T-cell (primary cell): ENCODE measurements at regions not wholly inside any gene's neighbourhood (a gene's known extent, or its start where the extent isn't known, plus 50 kb on each side); places are given as distances from the start of the nearest gene placed in this dataset.

Experiments used
- ATAC-seq, 4 experiments: fragments of 200-7000 bp in 3 of 4; fragments of 150-1000 bp in 1 of 4; cut with Tn5 transposase; replicated peaks in 1 of 4; 1 replicate in 3 of 4; 2 replicates in 1 of 4; pipeline ENCODE4 v1.10.0; 2021; ENCODE audit warnings: moderate library complexity in 3 of 4, mild to moderate bottlenecking in 2 of 4, moderate number of reproducible peaks in 1 of 4
- CTCF ChIA-PET, 2 donors: fragments of 300-600 bp; sonication (Branson Sonifier 250); formaldehyde crosslinking; loops; one replicate each; lab custom pipeline; 2022; ENCODE audit warnings: antibody characterized with exemption in 2 of 2; lab: Charles Lee
- POLR2A ChIA-PET, 2 donors: fragments of 300-600 bp; sonication (Branson Sonifier 250); formaldehyde crosslinking; loops; one replicate each; lab custom pipeline; 2022; ENCODE audit warnings: antibody characterized with exemption in 2 of 2; lab: Charles Lee
- DNase-seq, 35 experiments: peaks; one replicate each; pipeline versions ENCODE4 v3.0.0 to v3.0.0-alpha.2; 2013 to 2023
- H3K27ac ChIP-seq: one replicate; pipeline ENCODE4 v1.5.1; 2013; ENCODE audit warnings: low read length
- H3K27me3 ChIP-seq, 2 experiments: replicated peaks in 1 of 2; 1 replicate in 1 of 2; 2 replicates in 1 of 2; pipeline versions ENCODE4 v1.6.1 to v1.7.0; 2013; ENCODE audit warnings: low read length in 1 of 2, mixed read lengths in 1 of 2; ENCODE audit not compliant: control insufficient read depth in 2 of 2, insufficient read depth in 2 of 2; ENCODE audit errors: extremely low read depth in 1 of 2
- H3K36me3 ChIP-seq, 2 donors: 1 replicate in 1 of 2; 2 replicates in 1 of 2; pipeline versions ENCODE4 v1.6.1 to v1.7.0; 2013; ENCODE audit warnings: low read length in 1 of 2; ENCODE audit not compliant: control insufficient read depth in 2 of 2, insufficient read depth in 1 of 2; ENCODE audit errors: extremely low read depth in 1 of 2
- H3K4me1 ChIP-seq, 2 experiments: 1 replicate in 1 of 2; 2 replicates in 1 of 2; pipeline versions ENCODE4 v1.6.1 to v1.7.0; 2013; ENCODE audit warnings: low read length in 2 of 2, mixed read lengths in 1 of 2; ENCODE audit not compliant: insufficient read depth in 2 of 2, control insufficient read depth in 1 of 2; ENCODE audit errors: extremely low read depth in 1 of 2
- H3K4me3 ChIP-seq, 2 donors: 1 replicate in 1 of 2; 2 replicates in 1 of 2; pipeline versions ENCODE4 v1.5.1 to v1.7.0; 2013; ENCODE audit warnings: mild to moderate bottlenecking in 2 of 2, low read length in 1 of 2, moderate library complexity in 1 of 2; ENCODE audit not compliant: control insufficient read depth in 1 of 2; ENCODE audit errors: extremely low read depth in 1 of 2
- H3K9me3 ChIP-seq: 2 replicates; pipeline ENCODE4 v1.7.0; 2013
- H3K27ac Mint-ChIP-seq, 2 donors: one replicate each; pipeline ENCODE4 v1.8.0; 2020 to 2021; ENCODE audit warnings: mild to moderate bottlenecking in 2 of 2, mixed read lengths in 2 of 2
- H3K27me3 Mint-ChIP-seq, 2 donors: one replicate each; pipeline ENCODE4 v1.8.0; 2021 to 2022; ENCODE audit warnings: mixed read lengths in 2 of 2
- H3K36me3 Mint-ChIP-seq: one replicate; pipeline ENCODE4 v1.8.0; 2021; ENCODE audit warnings: mixed read lengths
- H3K4me1 Mint-ChIP-seq, 3 donors: one replicate each; pipeline ENCODE4 v1.8.0; 2020 to 2022; ENCODE audit warnings: mixed read lengths in 3 of 3, mild to moderate bottlenecking in 1 of 3
- H3K4me3 Mint-ChIP-seq, 3 donors: one replicate each; pipeline ENCODE4 v1.8.0; 2020 to 2022; ENCODE audit warnings: mild to moderate bottlenecking in 3 of 3, mixed read lengths in 3 of 3, moderate library complexity in 3 of 3
- H3K9me3 Mint-ChIP-seq, 3 donors: one replicate each; pipeline ENCODE4 v1.8.0; 2020 to 2022; ENCODE audit warnings: mixed read lengths in 3 of 3
- WGBS: methylation state at CpG from one replicate; pipeline ENCODE4 v1.1.5; 2013; ENCODE audit warnings: missing lambda C conversion rate; ENCODE audit not compliant: insufficient coverage; 5-methylcytosine and 5-hydroxymethylcytosine counted together

DNA sequence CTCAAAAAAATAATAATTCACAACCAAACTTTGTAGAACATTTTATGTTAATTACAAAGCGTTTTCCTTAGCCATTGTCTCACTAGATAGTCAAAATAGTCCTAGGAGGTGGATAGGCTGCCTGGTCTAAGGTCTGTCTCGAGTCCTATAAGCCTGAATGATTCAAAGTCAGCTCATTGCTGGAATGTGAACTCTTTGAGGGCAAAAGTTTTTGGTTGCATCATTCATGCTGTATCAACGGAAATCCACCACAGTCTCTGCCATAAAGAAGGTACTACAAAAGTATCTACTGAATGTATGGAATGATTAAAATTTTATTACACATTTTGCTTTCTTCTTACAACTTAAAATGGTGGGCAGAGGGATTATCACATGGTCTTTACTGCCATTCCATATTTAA, 387.3 kb upstream of the RARB start:
- Histone ChIP-seq H3K4me3 (no peak overlapping the region), H3K36me3 (no peaks in the 10 kb centered on the region), H3K4me1 (no peaks in the 10 kb centered on the region), H3K9me3 (no peaks in the 10 kb centered on the region), H3K27me3 (no peaks in the 10 kb centered on the region), H3K27ac (no peak overlapping the region)
- no peak for DNase-seq
- H3K36me3 Mint-ChIP-seq, result no peaks in the 10 kb centered on the region
- no peak overlapping the region for H3K27ac Mint-ChIP-seq
- H3K4me3 Mint-ChIP-seq, result no peak overlapping the region
- ChIA-PET CTCF (no interaction called here), POLR2A (no interaction called here)
- H3K27me3 Mint-ChIP-seq, result no peaks in the 10 kb centered on the region
- ATAC-seq, result no peak
- 0% methylated on average over 1 of the region's 3 CpGs for WGBS
- H3K4me1 Mint-ChIP-seq, result no peaks in the 10 kb centered on the region
- H3K9me3 Mint-ChIP-seq, result peaks cover 0 to 8% (median 3%) of the 10 kb centered on the region in 3 donors

DNA sequence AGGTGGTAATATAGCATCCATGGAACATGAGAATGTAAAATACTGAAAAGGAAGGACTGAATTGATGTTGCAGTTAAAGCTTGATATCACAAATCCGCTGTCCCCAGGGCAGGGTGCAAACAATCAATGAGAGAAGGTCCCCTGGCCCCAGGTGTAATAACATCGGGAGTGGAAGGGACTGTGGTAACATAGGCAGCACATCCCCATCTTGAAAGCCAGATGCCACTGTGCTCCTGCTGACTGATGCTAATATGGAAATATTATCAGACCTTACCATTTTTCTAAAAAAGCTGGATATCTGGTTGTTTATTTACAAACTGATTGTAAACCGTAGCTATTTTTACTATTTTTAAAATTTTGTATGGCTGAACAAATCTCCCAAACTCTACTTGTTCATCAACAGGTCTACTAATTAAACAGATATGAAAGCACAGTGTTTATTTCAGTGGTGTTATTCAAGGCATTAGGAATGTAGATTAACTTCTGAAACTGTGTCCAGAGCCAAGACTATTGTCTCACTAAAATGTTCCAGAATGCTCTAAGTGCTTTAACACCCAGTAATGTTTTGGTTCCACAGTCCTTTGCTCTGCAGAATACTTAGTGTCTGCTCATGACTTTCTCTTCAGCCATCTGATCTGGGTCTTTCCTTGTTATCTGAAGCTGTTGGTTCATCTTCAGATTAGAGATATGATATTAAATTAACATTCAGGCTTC, 386.0 kb upstream of the RARB start:
- Mint-ChIP-seq H3K9me3 (peaks cover 0 to 8% (median 3%) of the 10 kb centered on the region in 3 donors), H3K4me1 (no peaks in the 10 kb centered on the region), H3K36me3 (no peaks in the 10 kb centered on the region), H3K4me3 (no peak overlapping the region), H3K27me3 (no peaks in the 10 kb centered on the region), H3K27ac (no peak overlapping the region)
- no peak for ATAC-seq
- no peaks in the 10 kb centered on the region for H3K4me1 ChIP-seq
- no peaks in the 10 kb centered on the region for H3K27me3 ChIP-seq
- WGBS, result 67% methylated on average over 1 of the region's 3 CpGs
- no peak for DNase-seq
- CTCF ChIA-PET, result no interaction called here
- H3K36me3 ChIP-seq, result no peaks in the 10 kb centered on the region
- no peak overlapping the region for H3K27ac ChIP-seq
- H3K4me3 ChIP-seq, result no peak overlapping the region
- POLR2A ChIA-PET, result interaction anchor here in 1 of 2 donors (0.6 kb wide), 1 partner anchor 716 kb away, joined by 9 read pairs; no protein-coding TSS in a partner anchor
- H3K9me3 ChIP-seq, result no peaks in the 10 kb centered on the region

- Mint-ChIP-seq H3K4me1 (no peaks in the 10 kb centered on the region), H3K9me3 (peaks cover 0 to 6% (median 4%) of the 10 kb centered on the region in 3 donors), H3K27ac (no peak overlapping the region), H3K4me3 (no peak overlapping the region), H3K27me3 (no peaks in the 10 kb centered on the region), H3K36me3 (no peaks in the 10 kb centered on the region)
- POLR2A ChIA-PET, result no interaction called here
- no peaks in the 10 kb centered on the region for H3K27me3 ChIP-seq
- no CpG with 5 or more reads among the region's 2 CpGs for WGBS
- no peak overlapping the region for H3K4me3 ChIP-seq
- no peaks in the 10 kb centered on the region for H3K9me3 ChIP-seq
- DNase-seq (no peak), ATAC-seq (no peak)
- CTCF ChIA-PET, result no interaction called here
- H3K27ac ChIP-seq, result no peak overlapping the region
- no peaks in the 10 kb centered on the region for H3K36me3 ChIP-seq
- H3K4me1 ChIP-seq, result no peaks in the 10 kb centered on the region
These were observed 384.9 kb upstream of the RARB start for GRCh38 chr3:25043177-25043576.

GRCh38 chr3:25043749-25044148, 384.3 kb upstream of the RARB start:
- Mint-ChIP-seq H3K4me1 (no peaks in the 10 kb centered on the region), H3K9me3 (peaks cover 0 to 6% (median 4%) of the 10 kb centered on the region in 3 donors), H3K36me3 (no peaks in the 10 kb centered on the region), H3K27ac (no peak overlapping the region), H3K27me3 (no peaks in the 10 kb centered on the region), H3K4me3 (no peak overlapping the region)
- Histone ChIP-seq H3K4me1 (no peaks in the 10 kb centered on the region), H3K9me3 (no peaks in the 10 kb centered on the region), H3K4me3 (no peak overlapping the region), H3K27me3 (no peaks in the 10 kb centered on the region), H3K36me3 (no peaks in the 10 kb centered on the region), H3K27ac (no peak overlapping the region)
- ChIA-PET CTCF (no interaction called here), POLR2A (no interaction called here)
- WGBS, result 0% methylated on average over 1 of the region's 3 CpGs
- ATAC-seq (no peak), DNase-seq (no peak)

GRCh38 chr3:25044762-25045710, 383.0 kb upstream of the RARB start:
- H3K36me3 Mint-ChIP-seq, result no peaks in the 10 kb centered on the region
- no peak for ATAC-seq
- no peaks in the 10 kb centered on the region for H3K27me3 Mint-ChIP-seq

DNA sequence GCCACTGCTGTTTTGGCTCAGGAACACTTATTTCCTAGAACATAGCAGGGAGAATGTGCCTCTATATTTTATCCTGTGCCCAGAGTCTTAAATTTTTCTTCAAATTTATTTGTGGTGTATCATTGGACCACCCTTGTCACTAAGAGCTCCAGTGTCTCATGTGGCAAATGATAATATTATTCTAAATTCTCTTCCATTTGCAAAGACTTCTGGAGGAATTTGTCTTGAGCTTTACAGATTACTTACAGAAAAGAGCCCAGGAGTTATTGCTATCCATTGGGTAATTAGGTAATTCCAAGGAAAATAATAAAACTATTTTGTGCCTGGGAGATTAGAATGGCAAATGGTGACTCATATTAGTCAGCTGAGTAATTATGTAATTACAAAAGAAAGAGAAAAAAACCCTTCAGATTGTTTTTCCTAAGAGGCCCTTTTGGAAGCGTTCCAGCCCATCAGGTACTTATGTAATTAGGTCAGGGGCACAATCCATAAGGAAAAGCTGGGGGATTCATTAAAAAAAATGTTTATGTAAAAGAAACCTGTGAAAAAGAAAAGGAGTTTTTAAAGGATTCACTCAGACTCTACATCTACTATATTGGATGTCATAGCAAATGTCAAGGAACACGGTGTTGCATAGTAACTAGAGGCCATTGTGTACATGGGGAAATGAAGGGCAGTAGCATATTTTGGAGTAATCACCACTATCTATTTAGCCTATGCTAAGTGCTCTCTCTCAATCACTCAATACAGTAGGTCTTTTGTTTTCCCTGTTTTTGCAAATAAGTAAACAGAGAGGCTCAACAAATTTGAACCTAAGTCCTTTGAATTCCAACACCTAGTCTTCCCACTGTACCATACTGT, 380.9 kb upstream of the RARB start:
- H3K27me3 Mint-ChIP-seq, result no peaks in the 10 kb centered on the region
- CTCF ChIA-PET, result no interaction called here
- Histone ChIP-seq H3K4me3 (no peak overlapping the region), H3K4me1 (no peaks in the 10 kb centered on the region), H3K27me3 (no peaks in the 10 kb centered on the region), H3K9me3 (no peaks in the 10 kb centered on the region), H3K36me3 (no peaks in the 10 kb centered on the region), H3K27ac (no peak overlapping the region)
- no peak overlapping the region for H3K4me3 Mint-ChIP-seq
- H3K27ac Mint-ChIP-seq, result no peak overlapping the region
- no peak for DNase-seq
- WGBS, result no CpG with 5 or more reads among the region's 2 CpGs
- POLR2A ChIA-PET, result no interaction called here
- peaks cover 0 to 7% (median 5%) of the 10 kb centered on the region in 3 donors for H3K9me3 Mint-ChIP-seq
- no peaks in the 10 kb centered on the region for H3K36me3 Mint-ChIP-seq
- H3K4me1 Mint-ChIP-seq, result no peaks in the 10 kb centered on the region
- ATAC-seq, result no peak

More at GRCh38 chr3:25044762-25045710, 383.0 kb upstream of the RARB start:
- Histone ChIP-seq H3K36me3 (no peaks in the 10 kb centered on the region), H3K27ac (no peak overlapping the region), H3K4me1 (no peaks in the 10 kb centered on the region), H3K9me3 (no peaks in the 10 kb centered on the region), H3K27me3 (no peaks in the 10 kb centered on the region), H3K4me3 (no peak overlapping the region)
- Mint-ChIP-seq H3K4me3 (no peak overlapping the region), H3K9me3 (peaks cover 0 to 7% (median 0%) of the 10 kb centered on the region in 3 donors), H3K27ac (no peak overlapping the region), H3K4me1 (no peaks in the 10 kb centered on the region)
- CTCF ChIA-PET, result no interaction called here
- 88% methylated on average over 3 of the region's 7 CpGs for WGBS
- no peak for DNase-seq
- POLR2A ChIA-PET, result no interaction called here
